Peyer's patch (tissue), 4 donors: ENCODE measurements at regions not wholly inside any gene's neighbourhood (a gene's known extent, or its start where the extent isn't known, plus 50 kb on each side); places are given as distances from the start of the nearest gene placed in this dataset.
A peak's percentile ranks its signal among the peaks of the same experiment; 100 is the strongest.

Experiments used
- DNase-seq, 3 donors: peaks; one replicate each; pipeline ENCODE4 v3.0.0-alpha.2; 2017 to 2019
- H3K27ac ChIP-seq, 4 donors: fragments of 200-600 bp; sonication (generic); one replicate each; pipeline ENCODE4 v1.5.1; 2016 to 2019
- H3K27me3 ChIP-seq, 2 donors: fragments of 200-600 bp; sonication (generic); one replicate each; pipeline ENCODE4 v1.5.1; 2019
- H3K36me3 ChIP-seq, 3 donors: fragments of 200-600 bp; sonication (generic); one replicate each; pipeline ENCODE4 v1.5.1; 2016 to 2019
- H3K4me1 ChIP-seq, 4 donors: fragments of 200-600 bp; sonication (generic); one replicate each; pipeline ENCODE4 v1.5.1; 2016 to 2019
- H3K4me3 ChIP-seq, 4 donors: fragments of 200-600 bp; sonication (generic); 1 replicate in 3 of 4; 2 replicates in 1 of 4; pipeline ENCODE4 v1.5.1; 2016 to 2019; ENCODE audit warnings: mild to moderate bottlenecking in 1 of 4
- H3K9me3 ChIP-seq, 4 donors: fragments of 200-600 bp; sonication (generic); one replicate each; pipeline ENCODE4 v1.5.1; 2016 to 2019; ENCODE audit warnings: mild to moderate bottlenecking in 1 of 4
- CTCF ChIP-seq, 6 experiments: fragments of 450-650 bp in 4 of 6; fragments of 200-600 bp in 2 of 6; sonication (generic) in 1 of 6; IDR thresholded peaks; one replicate each; pipeline ENCODE4 v1.5.1; 2017 to 2019; ENCODE audit warnings: antibody characterized with exemption in 6 of 6, mild to moderate bottlenecking in 3 of 6, moderate library complexity in 1 of 6
- POLR2A ChIP-seq, 2 donors: fragments of 450-650 bp; IDR thresholded peaks; one replicate each; pipeline ENCODE4 v1.5.1; 2017; ENCODE audit warnings: antibody characterized with exemption in 2 of 2, mild to moderate bottlenecking in 2 of 2, moderate library complexity in 2 of 2

- H3K27me3 ChIP-seq = no peaks in the 10 kb centered on the region
- H3K9me3 ChIP-seq = no peaks in the 10 kb centered on the region
- no peaks in the 10 kb centered on the region for H3K36me3 ChIP-seq
- TF ChIP-seq POLR2A (IDR thresholded peaks at IDR 0.05) (no peak), CTCF (IDR thresholded peaks at IDR 0.05) (no peak)
- no peak overlapping the region for H3K4me3 ChIP-seq
- peak overlapping the region; percentile 45 to 93 (median 80) for H3K27ac ChIP-seq
- DNase-seq = no peak
- peaks cover 0 to 31% (median 13%) of the 10 kb centered on the region in 4 donors for H3K4me1 ChIP-seq
Measured at GRCh38 chr15:92833493-92834271, 66.4 kb upstream of the CHD2 start.

GRCh38 chr15:92839696-92840095 lies 60.4 kb upstream of the CHD2 start:
- no peaks in the 10 kb centered on the region for H3K9me3 ChIP-seq
- H3K36me3 ChIP-seq = no peaks in the 10 kb centered on the region
- no peaks in the 10 kb centered on the region for H3K27me3 ChIP-seq
- peak overlapping the region in 1 of 4 donors; percentile 9 for H3K4me3 ChIP-seq
- H3K27ac ChIP-seq = peak overlapping the region in 2 of 4 donors; percentile 16 to 75
- peaks cover 0 to 4% (median 3%) of the 10 kb centered on the region in 4 donors for H3K4me1 ChIP-seq
- DNase-seq = peak in 2 of 3 donors; percentile 51 to 64
- TF ChIP-seq POLR2A (IDR thresholded peaks at IDR 0.05) = no peak
- no peak for TF ChIP-seq CTCF (IDR thresholded peaks at IDR 0.05)

- Histone ChIP-seq H3K27ac (peak overlapping the region in 1 of 4 donors; percentile 75), H3K27me3 (no peaks in the 10 kb centered on the region)
- no peak for DNase-seq
Measured at GRCh38 chr15:92840149-92840548, 60.0 kb upstream of the CHD2 start.

GRCh38 chr15:92843326-92843725 lies 56.8 kb upstream of the CHD2 start:
- Histone ChIP-seq H3K4me3 (no peak overlapping the region), H3K9me3 (no peaks in the 10 kb centered on the region), H3K4me1 (peaks cover 0 to 13% (median 5%) of the 10 kb centered on the region in 4 donors), H3K36me3 (no peaks in the 10 kb centered on the region), H3K27me3 (no peaks in the 10 kb centered on the region), H3K27ac (no peak overlapping the region)
- TF ChIP-seq CTCF (IDR thresholded peaks at IDR 0.05) = no peak
- no peak for DNase-seq

More at GRCh38 chr15:92840149-92840548, 60.0 kb upstream of the CHD2 start:
- H3K4me3 ChIP-seq = no peak overlapping the region
- TF ChIP-seq POLR2A (IDR thresholded peaks at IDR 0.05) (no peak), CTCF (IDR thresholded peaks at IDR 0.05) (no peak)
- no peaks in the 10 kb centered on the region for H3K36me3 ChIP-seq
- H3K4me1 ChIP-seq = peaks cover 0 to 8% (median 5%) of the 10 kb centered on the region in 4 donors
- no peaks in the 10 kb centered on the region for H3K9me3 ChIP-seq

- DNase-seq = no peak
- Histone ChIP-seq H3K4me1 (peaks cover 0 to 13% (median 5%) of the 10 kb centered on the region in 4 donors), H3K27ac (no peak overlapping the region), H3K4me3 (no peak overlapping the region), H3K27me3 (no peaks in the 10 kb centered on the region), H3K36me3 (no peaks in the 10 kb centered on the region), H3K9me3 (no peaks in the 10 kb centered on the region)
- TF ChIP-seq CTCF (IDR thresholded peaks at IDR 0.05) (no peak), POLR2A (IDR thresholded peaks at IDR 0.05) (no peak)
Measured at GRCh38 chr15:92843814-92844213, 56.3 kb upstream of the CHD2 start.
